ENCODE measurements at regions not wholly inside any gene's neighbourhood (a gene's known extent, or its start where the extent isn't known, plus 50 kb on each side); places are given as distances from the start of the nearest gene placed in this dataset.

GRCh38 chr18:40531051-40531450, 1424.0 kb upstream of the PIK3C3 start:
- TF ChIP-seq, protein P1, sequence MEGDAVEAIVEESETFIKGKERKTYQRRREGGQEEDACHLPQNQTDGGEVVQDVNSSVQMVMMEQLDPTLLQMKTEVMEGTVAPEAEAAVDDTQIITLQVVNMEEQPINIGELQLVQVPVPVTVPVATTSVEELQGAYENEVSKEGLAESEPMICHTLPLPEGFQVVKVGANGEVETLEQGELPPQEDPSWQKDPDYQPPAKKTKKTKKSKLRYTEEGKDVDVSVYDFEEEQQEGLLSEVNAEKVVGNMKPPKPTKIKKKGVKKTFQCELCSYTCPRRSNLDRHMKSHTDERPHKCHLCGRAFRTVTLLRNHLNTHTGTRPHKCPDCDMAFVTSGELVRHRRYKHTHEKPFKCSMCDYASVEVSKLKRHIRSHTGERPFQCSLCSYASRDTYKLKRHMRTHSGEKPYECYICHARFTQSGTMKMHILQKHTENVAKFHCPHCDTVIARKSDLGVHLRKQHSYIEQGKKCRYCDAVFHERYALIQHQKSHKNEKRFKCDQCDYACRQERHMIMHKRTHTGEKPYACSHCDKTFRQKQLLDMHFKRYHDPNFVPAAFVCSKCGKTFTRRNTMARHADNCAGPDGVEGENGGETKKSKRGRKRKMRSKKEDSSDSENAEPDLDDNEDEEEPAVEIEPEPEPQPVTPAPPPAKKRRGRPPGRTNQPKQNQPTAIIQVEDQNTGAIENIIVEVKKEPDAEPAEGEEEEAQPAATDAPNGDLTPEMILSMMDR (IDR thresholded peaks at IDR 0.05): no peak
- no peak for TF ChIP-seq POLR2AphosphoS5 (IDR thresholded peaks at IDR 0.05)
